Retina (tissue), 1 donor: ENCODE measurements at regions not wholly inside any gene's neighbourhood (a gene's known extent, or its start where the extent isn't known, plus 50 kb on each side); places are given as distances from the start of the nearest gene placed in this dataset.

Source experiments
- DNase-seq: peaks from one replicate; pipeline ENCODE4 v3.0.0-alpha.2; 2016

GRCh38 chr16:51211148-51211547, 60.1 kb upstream of the SALL1 start:
- DNase-seq: no peak

- DNase-seq: no peak
These were observed 59.0 kb upstream of the SALL1 start for GRCh38 chr16:51210087-51210486.

DNA sequence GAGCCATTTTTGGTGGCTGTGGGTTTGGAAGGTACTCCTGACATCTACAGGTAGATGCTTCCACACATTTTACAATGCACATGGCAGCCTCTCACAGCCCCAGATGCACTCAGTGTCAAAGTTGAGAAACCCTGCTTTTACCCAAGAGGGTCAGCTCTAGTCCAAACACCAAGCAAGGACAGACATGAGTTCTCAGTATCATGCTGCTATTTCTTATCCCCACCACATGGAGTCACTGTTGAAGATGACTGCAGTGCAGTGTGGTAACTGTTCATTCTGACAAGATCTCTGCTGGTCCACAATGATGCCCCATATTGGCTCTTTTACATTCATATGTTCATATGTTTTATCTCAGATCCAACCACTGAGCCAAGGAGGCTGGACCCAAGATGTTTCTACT, 50.5 kb upstream of the SALL1 start:
- no peak for DNase-seq
